Liver (tissue), 3 donors: ENCODE measurements at regions not wholly inside any gene's neighbourhood (a gene's known extent, or its start where the extent isn't known, plus 50 kb on each side); places are given as distances from the start of the nearest gene placed in this dataset.

Experiments used
- EGR1 ChIP-seq, 2 donors: IDR thresholded peaks; 2 replicates each; pipeline ENCODE4 v1.6.1; 2016 to 2018; ENCODE audit warnings: antibody characterized with exemption in 2 of 2, low read depth in 2 of 2
- GABPA ChIP-seq, 2 donors: IDR thresholded peaks in 1 of 2; conservative IDR thresholded peaks in 1 of 2; 2 replicates each; pipeline ENCODE4 v1.6.1; 2016; ENCODE audit warnings: antibody characterized with exemption in 2 of 2, mild to moderate bottlenecking in 1 of 2, moderate library complexity in 1 of 2
- HNF4G ChIP-seq: IDR thresholded peaks from 2 replicates; pipeline ENCODE4 v1.6.1; 2016; ENCODE audit warnings: antibody characterized with exemption
- JUND ChIP-seq, 2 donors: IDR thresholded peaks; 2 replicates each; pipeline ENCODE4 v1.6.1; 2016; ENCODE audit warnings: antibody characterized with exemption in 2 of 2
- RAD21 ChIP-seq, 2 donors: IDR thresholded peaks; 2 replicates each; pipeline ENCODE4 v1.6.1; 2016; ENCODE audit warnings: antibody characterized with exemption in 2 of 2, mild to moderate bottlenecking in 2 of 2
- SP1 ChIP-seq: IDR thresholded peaks from 2 replicates; pipeline ENCODE4 v1.6.1; 2018; ENCODE audit warnings: antibody characterized with exemption, mild to moderate bottlenecking
- TAF1 ChIP-seq: conservative IDR thresholded peaks from 2 replicates; pipeline ENCODE4 v1.6.1; 2016; ENCODE audit warnings: antibody characterized with exemption, mild to moderate bottlenecking
- YY1 ChIP-seq: IDR thresholded peaks from 2 replicates; pipeline ENCODE4 v1.6.1; 2016; ENCODE audit warnings: antibody characterized with exemption, mild to moderate bottlenecking
- TF ChIP-seq, protein P1 (sequence below): fragments of 150-350 bp; IDR thresholded peaks from 2 replicates; pipeline ENCODE4 v1.5.1; 2017; ENCODE audit warnings: improper control_type of control experiment, low read depth, low read length; ENCODE audit not compliant: missing input control
- TF ChIP-seq, protein P2 (sequence below): IDR thresholded peaks from 2 replicates; pipeline ENCODE4 v1.6.1; 2016; ENCODE audit warnings: antibody characterized with exemption, mild to moderate bottlenecking
- TF ChIP-seq, protein P3 (sequence below): IDR thresholded peaks from 2 replicates; pipeline ENCODE4 v1.6.1; 2016; ENCODE audit warnings: antibody characterized with exemption
- TF ChIP-seq, protein P4 (sequence below): IDR thresholded peaks from 2 replicates; pipeline ENCODE4 v1.6.1; 2016; ENCODE audit warnings: antibody characterized with exemption
- TF ChIP-seq, protein P5 (sequence below): IDR thresholded peaks from 2 replicates; pipeline ENCODE4 v1.6.1; 2016; ENCODE audit warnings: antibody characterized with exemption
- donor health status: healthy.
- donor health status: healthy.

DNA sequence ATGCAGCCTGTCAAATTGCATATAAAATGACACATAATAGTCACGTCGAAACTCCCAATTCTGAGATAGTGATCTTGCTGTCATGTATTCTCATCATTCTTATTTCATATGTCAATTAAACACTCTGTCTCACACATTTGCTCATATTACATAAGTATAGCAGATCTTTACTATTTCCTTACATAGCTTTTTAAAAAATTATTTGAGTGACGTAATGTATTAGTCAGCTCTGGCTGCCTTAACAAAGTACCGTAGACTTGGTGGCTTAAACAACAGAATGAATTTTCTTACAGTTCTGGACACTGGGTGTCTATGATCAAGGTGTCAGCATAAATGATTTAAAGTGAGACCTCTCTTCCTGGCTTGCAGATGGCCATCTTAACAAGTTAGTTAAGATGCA lies 1032.3 kb upstream of the NRXN1 start:
- TF ChIP-seq, protein P1, sequence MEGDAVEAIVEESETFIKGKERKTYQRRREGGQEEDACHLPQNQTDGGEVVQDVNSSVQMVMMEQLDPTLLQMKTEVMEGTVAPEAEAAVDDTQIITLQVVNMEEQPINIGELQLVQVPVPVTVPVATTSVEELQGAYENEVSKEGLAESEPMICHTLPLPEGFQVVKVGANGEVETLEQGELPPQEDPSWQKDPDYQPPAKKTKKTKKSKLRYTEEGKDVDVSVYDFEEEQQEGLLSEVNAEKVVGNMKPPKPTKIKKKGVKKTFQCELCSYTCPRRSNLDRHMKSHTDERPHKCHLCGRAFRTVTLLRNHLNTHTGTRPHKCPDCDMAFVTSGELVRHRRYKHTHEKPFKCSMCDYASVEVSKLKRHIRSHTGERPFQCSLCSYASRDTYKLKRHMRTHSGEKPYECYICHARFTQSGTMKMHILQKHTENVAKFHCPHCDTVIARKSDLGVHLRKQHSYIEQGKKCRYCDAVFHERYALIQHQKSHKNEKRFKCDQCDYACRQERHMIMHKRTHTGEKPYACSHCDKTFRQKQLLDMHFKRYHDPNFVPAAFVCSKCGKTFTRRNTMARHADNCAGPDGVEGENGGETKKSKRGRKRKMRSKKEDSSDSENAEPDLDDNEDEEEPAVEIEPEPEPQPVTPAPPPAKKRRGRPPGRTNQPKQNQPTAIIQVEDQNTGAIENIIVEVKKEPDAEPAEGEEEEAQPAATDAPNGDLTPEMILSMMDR, result no peak
- TF ChIP-seq, protein P2, sequence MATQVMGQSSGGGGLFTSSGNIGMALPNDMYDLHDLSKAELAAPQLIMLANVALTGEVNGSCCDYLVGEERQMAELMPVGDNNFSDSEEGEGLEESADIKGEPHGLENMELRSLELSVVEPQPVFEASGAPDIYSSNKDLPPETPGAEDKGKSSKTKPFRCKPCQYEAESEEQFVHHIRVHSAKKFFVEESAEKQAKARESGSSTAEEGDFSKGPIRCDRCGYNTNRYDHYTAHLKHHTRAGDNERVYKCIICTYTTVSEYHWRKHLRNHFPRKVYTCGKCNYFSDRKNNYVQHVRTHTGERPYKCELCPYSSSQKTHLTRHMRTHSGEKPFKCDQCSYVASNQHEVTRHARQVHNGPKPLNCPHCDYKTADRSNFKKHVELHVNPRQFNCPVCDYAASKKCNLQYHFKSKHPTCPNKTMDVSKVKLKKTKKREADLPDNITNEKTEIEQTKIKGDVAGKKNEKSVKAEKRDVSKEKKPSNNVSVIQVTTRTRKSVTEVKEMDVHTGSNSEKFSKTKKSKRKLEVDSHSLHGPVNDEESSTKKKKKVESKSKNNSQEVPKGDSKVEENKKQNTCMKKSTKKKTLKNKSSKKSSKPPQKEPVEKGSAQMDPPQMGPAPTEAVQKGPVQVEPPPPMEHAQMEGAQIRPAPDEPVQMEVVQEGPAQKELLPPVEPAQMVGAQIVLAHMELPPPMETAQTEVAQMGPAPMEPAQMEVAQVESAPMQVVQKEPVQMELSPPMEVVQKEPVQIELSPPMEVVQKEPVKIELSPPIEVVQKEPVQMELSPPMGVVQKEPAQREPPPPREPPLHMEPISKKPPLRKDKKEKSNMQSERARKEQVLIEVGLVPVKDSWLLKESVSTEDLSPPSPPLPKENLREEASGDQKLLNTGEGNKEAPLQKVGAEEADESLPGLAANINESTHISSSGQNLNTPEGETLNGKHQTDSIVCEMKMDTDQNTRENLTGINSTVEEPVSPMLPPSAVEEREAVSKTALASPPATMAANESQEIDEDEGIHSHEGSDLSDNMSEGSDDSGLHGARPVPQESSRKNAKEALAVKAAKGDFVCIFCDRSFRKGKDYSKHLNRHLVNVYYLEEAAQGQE, result no peak
- TF ChIP-seq HNF4G (no peak), RAD21 (IDR thresholded peaks at IDR 0.05) (no peak), YY1 (no peak), TAF1 (no peak), EGR1 (IDR thresholded peaks at IDR 0.05; ENCODE audit: low read depth in 2 of 2) (no peak), JUND (IDR thresholded peaks at IDR 0.05) (no peak), GABPA (IDR thresholded peaks at IDR 0.05 in 1 of 2, conservative IDR thresholded peaks at IDR 0.05 in 1 of 2) (no peak), SP1 (no peak)
- TF ChIP-seq, protein P3, sequence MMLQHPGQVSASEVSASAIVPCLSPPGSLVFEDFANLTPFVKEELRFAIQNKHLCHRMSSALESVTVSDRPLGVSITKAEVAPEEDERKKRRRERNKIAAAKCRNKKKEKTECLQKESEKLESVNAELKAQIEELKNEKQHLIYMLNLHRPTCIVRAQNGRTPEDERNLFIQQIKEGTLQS, result no peak
- TF ChIP-seq, protein P4, sequence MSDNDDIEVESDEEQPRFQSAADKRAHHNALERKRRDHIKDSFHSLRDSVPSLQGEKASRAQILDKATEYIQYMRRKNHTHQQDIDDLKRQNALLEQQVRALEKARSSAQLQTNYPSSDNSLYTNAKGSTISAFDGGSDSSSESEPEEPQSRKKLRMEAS, result no peak
- TF ChIP-seq, protein P5, sequence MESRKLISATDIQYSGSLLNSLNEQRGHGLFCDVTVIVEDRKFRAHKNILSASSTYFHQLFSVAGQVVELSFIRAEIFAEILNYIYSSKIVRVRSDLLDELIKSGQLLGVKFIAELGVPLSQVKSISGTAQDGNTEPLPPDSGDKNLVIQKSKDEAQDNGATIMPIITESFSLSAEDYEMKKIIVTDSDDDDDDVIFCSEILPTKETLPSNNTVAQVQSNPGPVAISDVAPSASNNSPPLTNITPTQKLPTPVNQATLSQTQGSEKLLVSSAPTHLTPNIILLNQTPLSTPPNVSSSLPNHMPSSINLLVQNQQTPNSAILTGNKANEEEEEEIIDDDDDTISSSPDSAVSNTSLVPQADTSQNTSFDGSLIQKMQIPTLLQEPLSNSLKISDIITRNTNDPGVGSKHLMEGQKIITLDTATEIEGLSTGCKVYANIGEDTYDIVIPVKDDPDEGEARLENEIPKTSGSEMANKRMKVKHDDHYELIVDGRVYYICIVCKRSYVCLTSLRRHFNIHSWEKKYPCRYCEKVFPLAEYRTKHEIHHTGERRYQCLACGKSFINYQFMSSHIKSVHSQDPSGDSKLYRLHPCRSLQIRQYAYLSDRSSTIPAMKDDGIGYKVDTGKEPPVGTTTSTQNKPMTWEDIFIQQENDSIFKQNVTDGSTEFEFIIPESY, result no peak
